GM12878 (cell line): ENCODE measurements at regions not wholly inside any gene's neighbourhood (a gene's known extent, or its start where the extent isn't known, plus 50 kb on each side); places are given as distances from the start of the nearest gene placed in this dataset.

ENCODE experiments used
- ATAC-seq: fragments of 200-7000 bp; cut with Tn5 transposase; 3 replicates; pipeline ENCODE4 v1.9.1; 2020; ENCODE audit warnings: mild to moderate bottlenecking, moderate library complexity
- BruUV-seq: library from RNA; stranded (reverse); fragments of 400-500 nt; replicated peaks from 2 replicates; lab custom pipeline; 2021; lab: Mats Ljungman, UMichigan
- CTCF ChIA-PET: fragments of 300-600 bp; sonication (Branson Sonifier 250); formaldehyde crosslinking; extraction: SDS; loops from one replicate; lab custom pipeline; 2021; ENCODE audit warnings: inconsistent platforms; lab: Yijun Ruan, JAX
- POLR2A ChIA-PET: fragments of 350-600 bp; formaldehyde crosslinking; extraction: SDS; loops from one replicate; lab custom pipeline; 2021; ENCODE audit warnings: inconsistent platforms; lab: Charles Lee
- RAD21 ChIA-PET: fragments of 300-600 bp; sonication (Branson Sonifier 250); formaldehyde crosslinking; loops from one replicate; lab custom pipeline; 2023; ENCODE audit warnings: antibody characterized with exemption; ENCODE audit not compliant: unreplicated experiment; lab: Charles Lee
- SMC1A ChIA-PET: fragments of 300-600 bp; sonication (Branson Sonifier 250); formaldehyde crosslinking; loops from one replicate; lab custom pipeline; 2023; ENCODE audit not compliant: unreplicated experiment, uncharacterized antibody; lab: Charles Lee
- DNase-seq: peaks from one replicate; pipeline ENCODE4 v3.0.0-alpha.2; 2011; ENCODE audit warnings: low read depth, low spot score
- FAIRE-seq: peaks from 3 replicates; lab custom pipeline; 2011; peaks lifted over from hg19 to GRCh38; lab: Jason Lieb, UNC
- H2AFZ ChIP-seq: 2 replicates; pipeline ENCODE4 v1.6.0; 2011; ENCODE audit warnings: low read depth, low read length, control low read depth; ENCODE audit not compliant: control insufficient read depth
- H3K27ac ChIP-seq: 2 replicates; pipeline ENCODE4 v1.5.1; 2011; ENCODE audit warnings: control low read depth; ENCODE audit not compliant: control insufficient read depth, insufficient read depth
- H3K27me3 ChIP-seq, 2 experiments: replicated peaks in 1 of 2; 2 replicates each; pipeline versions ENCODE4 v1.6.0 to v1.6.1; 2011; ENCODE audit warnings: low read length in 1 of 2; ENCODE audit not compliant: control insufficient read depth in 2 of 2, insufficient read depth in 2 of 2
- H3K36me3 ChIP-seq, 2 experiments: 2 replicates each; pipeline ENCODE4 v1.5.1; 2011; ENCODE audit warnings: low read length in 1 of 2; ENCODE audit not compliant: control insufficient read depth in 2 of 2, insufficient read depth in 2 of 2
- H3K4me1 ChIP-seq: 2 replicates; pipeline ENCODE4 v1.6.1; 2011; ENCODE audit warnings: mild to moderate bottlenecking, low read length, moderate library complexity, mixed read lengths; ENCODE audit not compliant: control insufficient read depth, insufficient read depth
- H3K4me2 ChIP-seq: 2 replicates; pipeline ENCODE4 v1.6.0; 2011; ENCODE audit warnings: control low read depth; ENCODE audit not compliant: control insufficient read depth, insufficient read depth
- H3K4me3 ChIP-seq: fragments of 200-600 bp; sonication (generic); 2 replicates; pipeline ENCODE4 v1.5.1; 2016
- H3K79me2 ChIP-seq: 2 replicates; pipeline ENCODE4 v1.6.0; 2011; ENCODE audit warnings: low read length; ENCODE audit not compliant: control insufficient read depth, insufficient read depth
- H3K9ac ChIP-seq: 2 replicates; pipeline ENCODE4 v1.8.0; 2011; ENCODE audit warnings: low read length, control low read depth, mixed read lengths; ENCODE audit not compliant: control insufficient read depth, insufficient read depth
- H3K9me3 ChIP-seq: replicated peaks from 3 replicates; pipeline ENCODE4 v1.5.1; 2011; ENCODE audit warnings: mild to moderate bottlenecking, low read length; ENCODE audit not compliant: control insufficient read depth, insufficient read depth
- H4K20me1 ChIP-seq: 2 replicates; pipeline ENCODE4 v1.6.0; 2011; ENCODE audit not compliant: control insufficient read depth, insufficient read depth
- BMI1 ChIP-seq: fragments of 450-650 bp; IDR thresholded peaks from 2 replicates; pipeline ENCODE4 v1.6.1; 2016; ENCODE audit warnings: mild to moderate bottlenecking, moderate library complexity, borderline replicate concordance
- CHD2 ChIP-seq: IDR thresholded peaks from 2 replicates; pipeline ENCODE4 v1.6.1; 2011; ENCODE audit warnings: low read depth, low read length, improper control_type of control experiment, borderline replicate concordance
- GABPA ChIP-seq: IDR thresholded peaks from 2 replicates; pipeline ENCODE4 v1.6.1; 2014; ENCODE audit warnings: antibody characterized with exemption, low read depth, mild to moderate bottlenecking, inconsistent platforms
- IKZF2 ChIP-seq, 2 experiments: fragments of 450-650 bp; IDR thresholded peaks; 2 replicates each; pipeline ENCODE4 v1.6.1; 2017; ENCODE audit warnings: mild to moderate bottlenecking in 2 of 2, moderate library complexity in 2 of 2
- MEF2B ChIP-seq: fragments of 450-650 bp; IDR thresholded peaks from 2 replicates; pipeline ENCODE4 v1.6.1; 2018; ENCODE audit warnings: mild to moderate bottlenecking, moderate library complexity; ENCODE audit not compliant: partially characterized antibody, poor library complexity, severe bottlenecking
- NFYA ChIP-seq: IDR thresholded peaks from 2 replicates; pipeline ENCODE4 v1.6.1; 2011; ENCODE audit warnings: low read depth, mild to moderate bottlenecking, low read length, improper control_type of control experiment, borderline replicate concordance
- NR2C2 ChIP-seq: IDR thresholded peaks from 2 replicates; pipeline ENCODE4 v1.6.1; 2011; ENCODE audit warnings: borderline replicate concordance, low read depth; ENCODE audit not compliant: control insufficient read depth, insufficient read length
- RBBP5 ChIP-seq: fragments of 200-600 bp; sonication (generic); conservative IDR thresholded peaks from 2 replicates; pipeline ENCODE4 v1.6.1; 2016
- RUNX3 ChIP-seq: IDR thresholded peaks from 2 replicates; pipeline ENCODE4 v1.6.1; 2012; ENCODE audit warnings: low read length, inconsistent platforms
- SMC3 ChIP-seq: IDR thresholded peaks from 2 replicates; pipeline ENCODE4 v1.6.1; 2011; ENCODE audit warnings: low read length, improper control_type of control experiment, borderline replicate concordance
- SPI1 ChIP-seq: IDR thresholded peaks from 2 replicates; pipeline ENCODE4 v1.6.1; 2011; ENCODE audit warnings: low read depth, mild to moderate bottlenecking, low read length, moderate library complexity, borderline replicate concordance; ENCODE audit not compliant: insufficient read depth
- SRF ChIP-seq, 2 experiments: IDR thresholded peaks; 2 replicates each; pipeline ENCODE4 v1.6.1; 2011; ENCODE audit warnings: low read depth in 2 of 2, low read length in 2 of 2, mild to moderate bottlenecking in 1 of 2, moderate library complexity in 1 of 2
- TBL1XR1 ChIP-seq: IDR thresholded peaks from 2 replicates; pipeline ENCODE4 v1.6.1; 2012; ENCODE audit warnings: low read depth, low read length, improper control_type of control experiment
- ZNF622 ChIP-seq: fragments of 450-650 bp; IDR thresholded peaks from 2 replicates; pipeline ENCODE4 v1.6.1; 2017; ENCODE audit warnings: mild to moderate bottlenecking, inconsistent platforms
- WGBS: methylation state at CpG from one replicate; pipeline ENCODE4 v1.1.6; 2016; ENCODE audit warnings: low lambda C conversion rate; ENCODE audit not compliant: insufficient replicate concordance, insufficient coverage; ENCODE audit errors: missing lambda C conversion rate; 5-methylcytosine and 5-hydroxymethylcytosine counted together
- in situ Hi-C: fragments of 300-500 bp; cut with MboI; formaldehyde crosslinking; loops from 9 replicates; pipeline ENCODE4 v1.14.3; 2018; ENCODE audit warnings: mixed read lengths
- intact Hi-C: fragments of 100-400 bp; cut with micrococcal nuclease; formaldehyde crosslinking; loops from one replicate; pipeline ENCODE4 v1.14.2; 2022; ENCODE audit not compliant: unreplicated experiment
- TF ChIP-seq, protein P1 (sequence below): fragments of 450-650 bp; IDR thresholded peaks from 2 replicates; pipeline ENCODE4 v1.6.1; 2017; ENCODE audit warnings: mild to moderate bottlenecking, moderate library complexity
- TF ChIP-seq, protein P2 (sequence below): fragments of 450-650 bp; IDR thresholded peaks from 2 replicates; pipeline ENCODE4 v1.6.1; 2016; ENCODE audit warnings: mild to moderate bottlenecking

DNA sequence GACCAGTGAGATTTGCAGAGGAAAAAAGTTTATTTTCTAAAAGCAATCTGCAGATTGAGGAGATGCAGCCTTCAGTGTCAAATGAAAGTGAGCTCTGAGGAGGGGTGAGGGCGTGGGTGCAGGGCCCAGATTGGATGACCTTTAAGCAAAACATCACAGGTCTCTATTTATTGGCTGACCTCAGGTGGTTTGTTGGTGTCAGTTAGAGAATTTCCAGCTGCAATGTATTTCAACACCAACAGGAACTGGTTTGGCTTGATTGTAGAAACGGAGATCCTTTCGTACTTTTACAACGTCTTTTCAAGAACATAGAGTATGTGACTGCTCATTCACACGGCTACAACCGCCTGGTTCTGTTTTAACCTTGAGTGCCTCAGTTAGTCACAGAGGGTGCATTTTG, 1069.1 kb downstream of the EFNA5 start (continued):
- TF ChIP-seq, protein P1, sequence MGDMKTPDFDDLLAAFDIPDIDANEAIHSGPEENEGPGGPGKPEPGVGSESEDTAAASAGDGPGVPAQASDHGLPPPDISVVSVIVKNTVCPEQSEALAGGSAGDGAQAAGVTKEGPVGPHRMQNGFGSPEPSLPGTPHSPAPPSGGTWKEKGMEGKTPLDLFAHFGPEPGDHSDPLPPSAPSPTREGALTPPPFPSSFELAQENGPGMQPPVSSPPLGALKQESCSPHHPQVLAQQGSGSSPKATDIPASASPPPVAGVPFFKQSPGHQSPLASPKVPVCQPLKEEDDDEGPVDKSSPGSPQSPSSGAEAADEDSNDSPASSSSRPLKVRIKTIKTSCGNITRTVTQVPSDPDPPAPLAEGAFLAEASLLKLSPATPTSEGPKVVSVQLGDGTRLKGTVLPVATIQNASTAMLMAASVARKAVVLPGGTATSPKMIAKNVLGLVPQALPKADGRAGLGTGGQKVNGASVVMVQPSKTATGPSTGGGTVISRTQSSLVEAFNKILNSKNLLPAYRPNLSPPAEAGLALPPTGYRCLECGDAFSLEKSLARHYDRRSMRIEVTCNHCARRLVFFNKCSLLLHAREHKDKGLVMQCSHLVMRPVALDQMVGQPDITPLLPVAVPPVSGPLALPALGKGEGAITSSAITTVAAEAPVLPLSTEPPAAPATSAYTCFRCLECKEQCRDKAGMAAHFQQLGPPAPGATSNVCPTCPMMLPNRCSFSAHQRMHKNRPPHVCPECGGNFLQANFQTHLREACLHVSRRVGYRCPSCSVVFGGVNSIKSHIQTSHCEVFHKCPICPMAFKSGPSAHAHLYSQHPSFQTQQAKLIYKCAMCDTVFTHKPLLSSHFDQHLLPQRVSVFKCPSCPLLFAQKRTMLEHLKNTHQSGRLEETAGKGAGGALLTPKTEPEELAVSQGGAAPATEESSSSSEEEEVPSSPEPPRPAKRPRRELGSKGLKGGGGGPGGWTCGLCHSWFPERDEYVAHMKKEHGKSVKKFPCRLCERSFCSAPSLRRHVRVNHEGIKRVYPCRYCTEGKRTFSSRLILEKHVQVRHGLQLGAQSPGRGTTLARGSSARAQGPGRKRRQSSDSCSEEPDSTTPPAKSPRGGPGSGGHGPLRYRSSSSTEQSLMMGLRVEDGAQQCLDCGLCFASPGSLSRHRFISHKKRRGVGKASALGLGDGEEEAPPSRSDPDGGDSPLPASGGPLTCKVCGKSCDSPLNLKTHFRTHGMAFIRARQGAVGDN: no peak
- TF ChIP-seq, protein P2, sequence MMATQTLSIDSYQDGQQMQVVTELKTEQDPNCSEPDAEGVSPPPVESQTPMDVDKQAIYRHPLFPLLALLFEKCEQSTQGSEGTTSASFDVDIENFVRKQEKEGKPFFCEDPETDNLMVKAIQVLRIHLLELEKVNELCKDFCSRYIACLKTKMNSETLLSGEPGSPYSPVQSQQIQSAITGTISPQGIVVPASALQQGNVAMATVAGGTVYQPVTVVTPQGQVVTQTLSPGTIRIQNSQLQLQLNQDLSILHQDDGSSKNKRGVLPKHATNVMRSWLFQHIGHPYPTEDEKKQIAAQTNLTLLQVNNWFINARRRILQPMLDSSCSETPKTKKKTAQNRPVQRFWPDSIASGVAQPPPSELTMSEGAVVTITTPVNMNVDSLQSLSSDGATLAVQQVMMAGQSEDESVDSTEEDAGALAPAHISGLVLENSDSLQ: peak; percentile 90
- 0 out of 2 replicates have a peak, but pooled peaks have one; percentile 10 for TF ChIP-seq BMI1
- no peak; a peak in 1 of 4 replicates for TF ChIP-seq IKZF2 (IDR thresholded peaks at IDR 0.05)
- TF ChIP-seq SPI1: peak; percentile 26; the same call in 1 of the 2 replicates
- TF ChIP-seq MEF2B: peak; percentile 9

DNA sequence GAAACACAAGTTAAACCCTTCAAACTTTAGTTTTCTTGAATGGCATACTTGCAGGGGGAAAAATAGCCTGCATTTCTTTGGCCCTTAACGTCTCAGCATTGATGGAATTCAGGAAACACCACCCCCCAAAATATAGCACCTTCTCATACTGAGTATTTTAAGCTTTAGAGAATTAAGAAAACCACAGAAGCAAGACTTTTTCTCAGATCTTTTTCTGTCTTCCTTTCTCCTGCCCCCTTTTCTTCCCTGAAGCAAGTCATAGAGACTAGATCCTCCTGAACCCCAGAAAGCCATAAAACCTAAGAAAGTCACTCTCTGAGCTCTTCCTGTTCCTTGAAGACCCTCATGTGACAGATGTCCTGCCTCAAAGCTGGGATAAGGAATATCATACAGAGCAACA, 1069.9 kb downstream of the EFNA5 start:
- Histone ChIP-seq H2AFZ (no peak overlapping the region), H3K27ac (peak overlapping the region; percentile 54), H4K20me1 (no peaks in the 10 kb centered on the region), H3K4me1 (no peaks in the 10 kb centered on the region; the same call in 1 of the 2 replicates), H3K4me2 (no peak overlapping the region; the same call in 1 of the 2 replicates), H3K36me3 (no peaks in the 10 kb centered on the region), H3K9me3 (no peaks in the 10 kb centered on the region; the same call in 2 of the 3 replicates), H3K79me2 (no peaks in the 10 kb centered on the region), H3K4me3 (no peak overlapping the region), H3K27me3 (no peaks in the 10 kb centered on the region), H3K9ac (no peak overlapping the region)
- ChIA-PET RAD21 (no interaction called here), CTCF (no interaction called here), SMC1A (interaction anchor here (0.9 to 1.6 kb wide), 4 partner anchors 8 to 80 kb away, joined by 3 to 4 read pairs (median 3); no protein-coding TSS in a partner anchor), POLR2A (no interaction called here)
- in situ Hi-C loops: no loop called here
- no TSS peak for BruUV-seq
- intact Hi-C loops: no loop called here
- 14% methylated on average over 1 of the region's 1 CpG for WGBS
- peak; percentile 34 for ATAC-seq
- FAIRE-seq: no peak
- no peak for DNase-seq
- TF ChIP-seq ZNF622: no peak
- TF ChIP-seq GABPA: no peak
- TF ChIP-seq MEF2B: no peak
- TF ChIP-seq CHD2: 0 out of 2 replicates have a peak, but pooled peaks have one; percentile 23
- TF ChIP-seq BMI1: no peak
- TF ChIP-seq SMC3: no peak
- TF ChIP-seq NR2C2: no peak
- TF ChIP-seq TBL1XR1: 0 out of 2 replicates have a peak, but pooled peaks have one; percentile 13
- TF ChIP-seq RUNX3: peak; percentile 53; the same call in 1 of the 2 replicates
- TF ChIP-seq NFYA: no peak
- no peak for TF ChIP-seq RBBP5
- TF ChIP-seq SRF (IDR thresholded peaks at IDR 0.05; ENCODE audit: low read depth in 2 of 2, low read length in 2 of 2): no peak
- TF ChIP-seq, protein P2: no peak
- TF ChIP-seq IKZF2 (IDR thresholded peaks at IDR 0.05): 0 out of 4 replicates have a peak, but pooled peaks of 1 of the 2 experiments have one; percentile 32
